A673 (cell line): ENCODE measurements at regions not wholly inside any gene's neighbourhood (a gene's known extent, or its start where the extent isn't known, plus 50 kb on each side); places are given as distances from the start of the nearest gene placed in this dataset.
A peak's percentile ranks its signal among the peaks of the same experiment; 100 is the strongest.

Source experiments
- EZH2 ChIP-seq: fragments of 200-600 bp; sonication (generic); IDR thresholded peaks from 2 replicates; pipeline ENCODE4 v1.6.1; 2017; ENCODE audit warnings: borderline replicate concordance, low read depth, mild to moderate bottlenecking, mixed read lengths, antibody characterized with exemption, low read length; ENCODE audit not compliant: poor library complexity, severe bottlenecking
- TF ChIP-seq, protein P1 (sequence below): fragments of 300-800, 200-600 bp; sonication (generic); conservative IDR thresholded peaks from 2 replicates; pipeline ENCODE4 v1.5.1; 2017; ENCODE audit warnings: low read depth, mild to moderate bottlenecking, antibody characterized with exemption, low read length, moderate library complexity, mixed read lengths

DNA sequence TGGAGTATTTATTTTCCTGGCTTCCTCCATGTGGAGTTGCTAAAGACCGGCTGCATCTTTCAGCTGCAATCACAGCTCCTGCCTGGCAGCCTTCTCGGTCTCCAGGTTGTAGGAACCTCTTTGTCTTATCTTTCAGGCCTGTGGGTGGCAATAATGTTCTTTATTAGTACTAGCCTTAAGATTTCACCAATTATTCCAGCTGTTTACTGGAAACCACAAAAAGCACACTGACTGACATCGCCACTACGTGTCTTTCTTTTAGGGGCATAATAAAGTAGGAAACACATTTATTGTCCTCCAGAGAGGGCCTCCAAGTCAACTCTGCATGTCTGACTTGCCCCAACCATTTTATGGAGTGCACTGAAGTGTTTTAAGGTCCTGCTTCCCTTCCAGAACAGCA, 1116.5 kb upstream of the TMEM132C start:
- TF ChIP-seq, protein P1, sequence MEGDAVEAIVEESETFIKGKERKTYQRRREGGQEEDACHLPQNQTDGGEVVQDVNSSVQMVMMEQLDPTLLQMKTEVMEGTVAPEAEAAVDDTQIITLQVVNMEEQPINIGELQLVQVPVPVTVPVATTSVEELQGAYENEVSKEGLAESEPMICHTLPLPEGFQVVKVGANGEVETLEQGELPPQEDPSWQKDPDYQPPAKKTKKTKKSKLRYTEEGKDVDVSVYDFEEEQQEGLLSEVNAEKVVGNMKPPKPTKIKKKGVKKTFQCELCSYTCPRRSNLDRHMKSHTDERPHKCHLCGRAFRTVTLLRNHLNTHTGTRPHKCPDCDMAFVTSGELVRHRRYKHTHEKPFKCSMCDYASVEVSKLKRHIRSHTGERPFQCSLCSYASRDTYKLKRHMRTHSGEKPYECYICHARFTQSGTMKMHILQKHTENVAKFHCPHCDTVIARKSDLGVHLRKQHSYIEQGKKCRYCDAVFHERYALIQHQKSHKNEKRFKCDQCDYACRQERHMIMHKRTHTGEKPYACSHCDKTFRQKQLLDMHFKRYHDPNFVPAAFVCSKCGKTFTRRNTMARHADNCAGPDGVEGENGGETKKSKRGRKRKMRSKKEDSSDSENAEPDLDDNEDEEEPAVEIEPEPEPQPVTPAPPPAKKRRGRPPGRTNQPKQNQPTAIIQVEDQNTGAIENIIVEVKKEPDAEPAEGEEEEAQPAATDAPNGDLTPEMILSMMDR, result peak; percentile 27; the same call in 1 of the 2 replicates
- TF ChIP-seq EZH2, result no peak
